ENCODE measurements at regions not wholly inside any gene's neighbourhood (a gene's known extent, or its start where the extent isn't known, plus 50 kb on each side); places are given as distances from the start of the nearest gene placed in this dataset.

- no peak for TF ChIP-seq POLR2A (IDR thresholded peaks at IDR 0.05)
- TF ChIP-seq, protein P1, sequence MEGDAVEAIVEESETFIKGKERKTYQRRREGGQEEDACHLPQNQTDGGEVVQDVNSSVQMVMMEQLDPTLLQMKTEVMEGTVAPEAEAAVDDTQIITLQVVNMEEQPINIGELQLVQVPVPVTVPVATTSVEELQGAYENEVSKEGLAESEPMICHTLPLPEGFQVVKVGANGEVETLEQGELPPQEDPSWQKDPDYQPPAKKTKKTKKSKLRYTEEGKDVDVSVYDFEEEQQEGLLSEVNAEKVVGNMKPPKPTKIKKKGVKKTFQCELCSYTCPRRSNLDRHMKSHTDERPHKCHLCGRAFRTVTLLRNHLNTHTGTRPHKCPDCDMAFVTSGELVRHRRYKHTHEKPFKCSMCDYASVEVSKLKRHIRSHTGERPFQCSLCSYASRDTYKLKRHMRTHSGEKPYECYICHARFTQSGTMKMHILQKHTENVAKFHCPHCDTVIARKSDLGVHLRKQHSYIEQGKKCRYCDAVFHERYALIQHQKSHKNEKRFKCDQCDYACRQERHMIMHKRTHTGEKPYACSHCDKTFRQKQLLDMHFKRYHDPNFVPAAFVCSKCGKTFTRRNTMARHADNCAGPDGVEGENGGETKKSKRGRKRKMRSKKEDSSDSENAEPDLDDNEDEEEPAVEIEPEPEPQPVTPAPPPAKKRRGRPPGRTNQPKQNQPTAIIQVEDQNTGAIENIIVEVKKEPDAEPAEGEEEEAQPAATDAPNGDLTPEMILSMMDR (IDR thresholded peaks at IDR 0.05): no peak
Measured at GRCh38 chr15:58292751-58293175, 139.0 kb upstream of the LIPC start.
